MCF 10A (cell line): ENCODE measurements at regions not wholly inside any gene's neighbourhood (a gene's known extent, or its start where the extent isn't known, plus 50 kb on each side); places are given as distances from the start of the nearest gene placed in this dataset.

ENCODE experiments used
- BruUV-seq: library from RNA; stranded (reverse); fragments of 400-500 nt; replicated peaks from 2 replicates; lab custom pipeline; 2021; lab: Mats Ljungman, UMichigan
- CTCF ChIA-PET: fragments of 300-600 bp; sonication (Branson Sonifier 250); formaldehyde crosslinking; extraction: SDS; loops from one replicate; lab custom pipeline; 2021; ENCODE audit warnings: antibody characterized with exemption, inconsistent platforms; lab: Yijun Ruan, JAX
- POLR2A ChIA-PET: fragments of 300-600, 350-650 bp; sonication (Branson Sonifier 250); formaldehyde crosslinking; extraction: SDS; loops from one replicate; lab custom pipeline; 2020; ENCODE audit warnings: antibody characterized with exemption, inconsistent platforms; lab: Yijun Ruan, JAX
- DNase-seq: peaks from one replicate; pipeline ENCODE4 v3.0.0-alpha.2; 2018; ENCODE audit not compliant: unreplicated experiment
- H3K27ac Mint-ChIP-seq: one replicate; pipeline ENCODE4 v1.8.0; 2022; ENCODE audit warnings: mild to moderate bottlenecking, low read depth, mixed read lengths; ENCODE audit not compliant: unreplicated experiment
- H3K27me3 Mint-ChIP-seq: one replicate; pipeline ENCODE4 v1.8.0; 2022; ENCODE audit warnings: mixed read lengths; ENCODE audit not compliant: insufficient read depth, unreplicated experiment
- H3K36me3 Mint-ChIP-seq: one replicate; pipeline ENCODE4 v1.8.0; 2022; ENCODE audit warnings: mild to moderate bottlenecking, moderate library complexity, mixed read lengths; ENCODE audit not compliant: insufficient read depth, unreplicated experiment
- H3K4me1 Mint-ChIP-seq: one replicate; pipeline ENCODE4 v1.8.0; 2022; ENCODE audit warnings: mixed read lengths; ENCODE audit not compliant: insufficient read depth, unreplicated experiment
- H3K4me3 Mint-ChIP-seq: one replicate; pipeline ENCODE4 v1.8.0; 2022; ENCODE audit warnings: mild to moderate bottlenecking, moderate library complexity, mixed read lengths; ENCODE audit not compliant: unreplicated experiment
- H3K9me3 Mint-ChIP-seq: one replicate; pipeline ENCODE4 v1.8.0; 2022; ENCODE audit warnings: mixed read lengths; ENCODE audit not compliant: unreplicated experiment
- CTCF ChIP-seq: fragments of 200-600 bp; IDR thresholded peaks from one replicate; pipeline ENCODE4 v1.8.0; 2022; ENCODE audit warnings: antibody characterized with exemption, mild to moderate bottlenecking; ENCODE audit not compliant: unreplicated experiment
- intact Hi-C: fragments of 100-400 bp; cut with micrococcal nuclease; formaldehyde crosslinking; loops from 2 replicates; pipeline ENCODE4 v1.14.1; 2022

- no peak overlapping the region for H3K27ac Mint-ChIP-seq
- intact Hi-C loops = no loop called here
- TF ChIP-seq CTCF = no peak
- H3K27me3 Mint-ChIP-seq = no peaks in the 10 kb centered on the region
- no peak overlapping the region for H3K4me3 Mint-ChIP-seq
- no peak for DNase-seq
- BruUV-seq = no TSS peak
- no peaks in the 10 kb centered on the region for H3K36me3 Mint-ChIP-seq
- ChIA-PET CTCF (no interaction called here), POLR2A (no interaction called here)
- peaks cover 22% of the 10 kb centered on the region for H3K9me3 Mint-ChIP-seq
- no peaks in the 10 kb centered on the region for H3K4me1 Mint-ChIP-seq
These were observed 365.9 kb upstream of the CHD6 start for GRCh38 chr20:41984031-41984430.

- Mint-ChIP-seq H3K4me1 (no peaks in the 10 kb centered on the region), H3K9me3 (peaks cover 30% of the 10 kb centered on the region), H3K27ac (no peak overlapping the region), H3K36me3 (no peaks in the 10 kb centered on the region), H3K27me3 (no peaks in the 10 kb centered on the region), H3K4me3 (no peak overlapping the region)
- intact Hi-C loops = no loop called here
- ChIA-PET POLR2A (no interaction called here), CTCF (interaction anchor here (0.6 to 0.8 kb wide), 2 partner anchors 11 to 1199 kb away, joined by 3 to 4 read pairs; no protein-coding TSS in a partner anchor)
- DNase-seq = no peak
- no peak for TF ChIP-seq CTCF
- no TSS peak for BruUV-seq
These were observed 365.0 kb upstream of the CHD6 start for GRCh38 chr20:41983159-41983558.

GRCh38 chr20:41981746-41982145 lies 363.6 kb upstream of the CHD6 start:
- no peak for TF ChIP-seq CTCF
- POLR2A ChIA-PET = no interaction called here
- BruUV-seq = no TSS peak
- CTCF ChIA-PET = no interaction called here
- Mint-ChIP-seq H3K27me3 (no peaks in the 10 kb centered on the region), H3K4me1 (no peaks in the 10 kb centered on the region), H3K4me3 (no peak overlapping the region), H3K27ac (no peak overlapping the region), H3K36me3 (no peaks in the 10 kb centered on the region), H3K9me3 (peaks cover 34% of the 10 kb centered on the region)
- intact Hi-C loops = no loop called here
- DNase-seq = no peak

GRCh38 chr20:41978875-41979274 lies 360.7 kb upstream of the CHD6 start:
- no peak overlapping the region for H3K27ac Mint-ChIP-seq
- CTCF ChIA-PET = interaction anchor here (0.6 kb wide), 1 partner anchor 747 kb away, joined by 4 read pairs; no protein-coding TSS in a partner anchor
- no peaks in the 10 kb centered on the region for H3K36me3 Mint-ChIP-seq
- H3K9me3 Mint-ChIP-seq = peaks cover 35% of the 10 kb centered on the region
- H3K4me1 Mint-ChIP-seq = no peaks in the 10 kb centered on the region
- DNase-seq = no peak
- H3K4me3 Mint-ChIP-seq = no peak overlapping the region
- intact Hi-C loops = no loop called here
- TF ChIP-seq CTCF = no peak
- no TSS peak for BruUV-seq
- POLR2A ChIA-PET = no interaction called here
- H3K27me3 Mint-ChIP-seq = no peaks in the 10 kb centered on the region
